A549 (cell line): ENCODE measurements at regions not wholly inside any gene's neighbourhood (a gene's known extent, or its start where the extent isn't known, plus 50 kb on each side); places are given as distances from the start of the nearest gene placed in this dataset.

Source experiments
- ATAC-seq, 2 experiments: fragments of 200-7000 bp in 1 of 2; fragments of >200 bp in 1 of 2; cut with Nextera tagmentation in 1 of 2; cut with Tn5 transposase in 1 of 2; 3 replicates each; pipeline versions ENCODE4 v1.8.0 to v1.9.1; 2018 to 2020; ENCODE audit warnings: mild to moderate bottlenecking in 1 of 2, moderate library complexity in 1 of 2
- CTCF ChIA-PET: fragments of 300-600 bp; sonication (Branson Sonifier 250); formaldehyde crosslinking; extraction: SDS; loops from one replicate; lab custom pipeline; 2021; ENCODE audit warnings: antibody characterized with exemption, inconsistent platforms; lab: Yijun Ruan, JAX
- POLR2A ChIA-PET: fragments of 350-600 bp; formaldehyde crosslinking; extraction: SDS; loops from one replicate; lab custom pipeline; 2021; ENCODE audit warnings: antibody characterized with exemption, inconsistent platforms; lab: Yijun Ruan, JAX
- DNase-seq, 2 experiments: peaks; one replicate each; pipeline versions ENCODE4 v3.0.0 to v3.0.0-alpha.2; 2011 to 2016; ENCODE audit warnings: low read depth in 1 of 2, low spot score in 1 of 2
- FAIRE-seq: peaks from 2 replicates; lab custom pipeline; 2011; peaks lifted over from hg19 to GRCh38; lab: Jason Lieb, UNC
- H3K27ac ChIP-seq, 2 experiments: fragments of >200 bp; sonication (Bioruptor Twin); formaldehyde crosslinking; 3 replicates each; pipeline ENCODE4 v1.5.1; 2016 to 2017
- H3K4me1 ChIP-seq: fragments of >200 bp; sonication (Bioruptor Twin); formaldehyde crosslinking; 3 replicates; pipeline ENCODE4 v1.6.1; 2016
- H3K4me2 ChIP-seq: fragments of >200 bp; sonication (Bioruptor Twin); formaldehyde crosslinking; 3 replicates; pipeline ENCODE4 v1.6.1; 2016
- H3K4me3 ChIP-seq: fragments of >200 bp; sonication (Bioruptor Twin); formaldehyde crosslinking; 3 replicates; pipeline ENCODE4 v1.5.1; 2016
- H3K9me3 ChIP-seq: fragments of >200 bp; sonication (Bioruptor Twin); formaldehyde crosslinking; 3 replicates; pipeline ENCODE4 v1.6.1; 2016
- BCL3 ChIP-seq: fragments of >200 bp; sonication (Bioruptor Twin); formaldehyde crosslinking; IDR thresholded peaks from 3 replicates; pipeline ENCODE4 v1.6.1; 2016
- E2F6 ChIP-seq: IDR thresholded peaks from 2 replicates; pipeline ENCODE4 v1.6.1; 2012; ENCODE audit warnings: low read depth, borderline replicate concordance
- EHMT2 ChIP-seq: fragments of 200-600 bp; sonication (generic); IDR thresholded peaks from 2 replicates; pipeline ENCODE4 v1.6.1; 2016; ENCODE audit warnings: antibody characterized with exemption, low read depth, mild to moderate bottlenecking, moderate library complexity
- FOXS1 ChIP-seq: fragments of 250-450 bp; sonication (Bioruptor Pico); IDR thresholded peaks from 2 replicates; pipeline ENCODE4 v1.5.0; 2020; ENCODE audit warnings: mild to moderate bottlenecking, moderate library complexity
- HOXB13 ChIP-seq: fragments of 250-450 bp; sonication (Bioruptor Pico); IDR thresholded peaks from 2 replicates; pipeline ENCODE4 v1.5.0; 2020; ENCODE audit warnings: low read depth, mild to moderate bottlenecking, moderate library complexity
- HOXB5 ChIP-seq: fragments of 250-450 bp; sonication (Bioruptor Pico); IDR thresholded peaks from 2 replicates; pipeline ENCODE4 v1.5.0; 2020; ENCODE audit warnings: mild to moderate bottlenecking, moderate library complexity
- KDM5A ChIP-seq: fragments of 200-600 bp; sonication (generic); IDR thresholded peaks from 2 replicates; pipeline ENCODE4 v1.6.1; 2016; ENCODE audit warnings: antibody characterized with exemption, mild to moderate bottlenecking
- MAFK ChIP-seq: fragments of 450-650 bp; IDR thresholded peaks from 2 replicates; pipeline ENCODE4 v1.6.1; 2014; ENCODE audit not compliant: partially characterized antibody
- POLR2A ChIP-seq: IDR thresholded peaks from 2 replicates; pipeline ENCODE4 v1.6.1; 2012; ENCODE audit warnings: mild to moderate bottlenecking, low read length
- TFCP2L1 ChIP-seq: fragments of 250-450 bp; sonication (Bioruptor Pico); IDR thresholded peaks from 2 replicates; pipeline ENCODE4 v1.5.0; 2021; ENCODE audit warnings: mild to moderate bottlenecking
- TP53 ChIP-seq: fragments of 250-450 bp; sonication (Bioruptor Pico); IDR thresholded peaks from 2 replicates; pipeline ENCODE4 v1.5.0; 2021; ENCODE audit warnings: mild to moderate bottlenecking, moderate library complexity
- USF2 ChIP-seq: fragments of 450-650 bp; IDR thresholded peaks from 2 replicates; pipeline ENCODE4 v1.6.1; 2014; ENCODE audit warnings: antibody characterized with exemption
- ZC3H11A ChIP-seq: fragments of 450-650 bp; IDR thresholded peaks from 2 replicates; pipeline ENCODE4 v1.6.1; 2014; ENCODE audit warnings: antibody characterized with exemption, mild to moderate bottlenecking
- WGBS: methylation state at CpG from one replicate; pipeline ENCODE4 v1.1.6; 2017; ENCODE audit errors: missing lambda C conversion rate; 5-methylcytosine and 5-hydroxymethylcytosine counted together
- TF ChIP-seq, protein P1 (sequence below): fragments of >200 bp; sonication (Bioruptor Twin); formaldehyde crosslinking; IDR thresholded peaks from 3 replicates; pipeline ENCODE4 v1.5.1; 2016
- TF ChIP-seq, protein P2 (sequence below): fragments of >200 bp; sonication (Bioruptor Twin); formaldehyde crosslinking; IDR thresholded peaks from 2 replicates; pipeline ENCODE4 v1.6.1; 2016
- TF ChIP-seq, protein P3 (sequence below): IDR thresholded peaks from 2 replicates; pipeline ENCODE4 v1.6.1; 2012

- Histone ChIP-seq H3K4me3 (no peak overlapping the region), H3K4me2 (no peak overlapping the region), H3K27ac (no peak overlapping the region), H3K4me1 (no peaks in the 10 kb centered on the region), H3K9me3 (no peaks in the 10 kb centered on the region)
- no peak for FAIRE-seq
- no peak for ATAC-seq
- no peak for DNase-seq
- ChIA-PET POLR2A (no interaction called here), CTCF (no interaction called here)
- 24% methylated on average over 4 of the region's 5 CpGs for WGBS
- TF ChIP-seq EHMT2, result no peak
- no peak for TF ChIP-seq BCL3
- TF ChIP-seq, protein P1, sequence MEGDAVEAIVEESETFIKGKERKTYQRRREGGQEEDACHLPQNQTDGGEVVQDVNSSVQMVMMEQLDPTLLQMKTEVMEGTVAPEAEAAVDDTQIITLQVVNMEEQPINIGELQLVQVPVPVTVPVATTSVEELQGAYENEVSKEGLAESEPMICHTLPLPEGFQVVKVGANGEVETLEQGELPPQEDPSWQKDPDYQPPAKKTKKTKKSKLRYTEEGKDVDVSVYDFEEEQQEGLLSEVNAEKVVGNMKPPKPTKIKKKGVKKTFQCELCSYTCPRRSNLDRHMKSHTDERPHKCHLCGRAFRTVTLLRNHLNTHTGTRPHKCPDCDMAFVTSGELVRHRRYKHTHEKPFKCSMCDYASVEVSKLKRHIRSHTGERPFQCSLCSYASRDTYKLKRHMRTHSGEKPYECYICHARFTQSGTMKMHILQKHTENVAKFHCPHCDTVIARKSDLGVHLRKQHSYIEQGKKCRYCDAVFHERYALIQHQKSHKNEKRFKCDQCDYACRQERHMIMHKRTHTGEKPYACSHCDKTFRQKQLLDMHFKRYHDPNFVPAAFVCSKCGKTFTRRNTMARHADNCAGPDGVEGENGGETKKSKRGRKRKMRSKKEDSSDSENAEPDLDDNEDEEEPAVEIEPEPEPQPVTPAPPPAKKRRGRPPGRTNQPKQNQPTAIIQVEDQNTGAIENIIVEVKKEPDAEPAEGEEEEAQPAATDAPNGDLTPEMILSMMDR, result no peak
- TF ChIP-seq E2F6, result no peak
These were observed 106.7 kb upstream of the GRXCR1 start for GRCh38 chr4:42785817-42786216.

DNA sequence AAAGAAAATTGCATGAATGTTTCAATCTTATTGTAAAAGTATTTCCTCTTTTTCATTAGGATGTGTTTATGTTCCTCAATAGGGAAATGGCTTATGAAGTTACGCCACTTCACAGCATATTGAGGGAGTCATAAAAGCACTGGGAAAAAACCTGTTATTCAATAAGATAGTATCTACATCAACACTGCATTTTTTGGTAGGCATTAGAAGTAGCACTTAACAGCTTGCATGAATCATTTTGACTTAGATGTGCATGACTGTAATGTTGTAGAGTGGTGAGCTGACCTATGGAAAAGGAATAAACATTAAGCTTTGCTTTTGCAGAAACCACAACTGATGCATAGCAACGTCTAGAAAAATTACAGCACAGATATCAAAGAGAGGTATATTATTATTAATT lies 111.2 kb upstream of the GRXCR1 start:
- DNase-seq, result no peak
- POLR2A ChIA-PET, result no interaction called here
- WGBS, result 24% methylated on average over 2 of the region's 2 CpGs
- H3K9me3 ChIP-seq, result no peaks in the 10 kb centered on the region
- H3K4me2 ChIP-seq, result no peak overlapping the region
- H3K27ac ChIP-seq, result no peak overlapping the region
- no peak for TF ChIP-seq KDM5A
- TF ChIP-seq, protein P2, sequence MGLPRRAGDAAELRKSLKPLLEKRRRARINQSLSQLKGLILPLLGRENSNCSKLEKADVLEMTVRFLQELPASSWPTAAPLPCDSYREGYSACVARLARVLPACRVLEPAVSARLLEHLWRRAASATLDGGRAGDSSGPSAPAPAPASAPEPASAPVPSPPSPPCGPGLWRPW, result no peak
- ATAC-seq, result no peak
- H3K4me1 ChIP-seq, result no peaks in the 10 kb centered on the region
- no peak overlapping the region for H3K4me3 ChIP-seq
- CTCF ChIA-PET, result interaction anchor here (0.5 kb wide), 1 partner anchor 47 kb away, joined by 3 read pairs; no protein-coding TSS in a partner anchor
- FAIRE-seq, result no peak

DNA sequence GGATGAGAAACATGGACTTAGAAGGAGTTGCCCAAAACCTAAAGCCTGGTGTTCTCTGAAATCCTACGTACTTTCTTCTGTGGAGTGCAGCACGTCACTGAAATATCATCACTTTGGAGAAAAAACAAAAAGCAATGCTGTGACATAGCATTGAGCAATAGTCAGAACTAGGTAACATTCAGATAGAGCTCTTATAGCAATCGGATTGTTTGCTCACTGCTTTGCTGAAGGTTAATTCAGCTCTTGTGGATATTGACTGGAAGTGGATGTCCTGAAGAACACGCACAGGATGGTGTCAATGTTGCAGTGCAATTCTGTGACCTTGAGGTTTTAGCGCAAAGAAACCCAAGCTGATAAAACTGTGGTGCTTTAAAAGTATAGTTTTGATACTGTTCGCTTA lies 114.2 kb upstream of the GRXCR1 start:
- DNase-seq (no peak), FAIRE-seq (no peak), ATAC-seq (no peak)
- Histone ChIP-seq H3K9me3 (no peaks in the 10 kb centered on the region), H3K4me2 (no peak overlapping the region), H3K27ac (no peak overlapping the region), H3K4me1 (no peaks in the 10 kb centered on the region), H3K4me3 (no peak overlapping the region)
- ChIA-PET POLR2A (no interaction called here), CTCF (interaction anchor here (0.8 kb wide), 1 partner anchor 16 kb away, joined by 3 read pairs; no protein-coding TSS in a partner anchor)
- TF ChIP-seq HOXB5 (CRISPR knock-in tag) (no peak), MAFK (no peak), KDM5A (no peak), USF2 (no peak), FOXS1 (no peak), POLR2A (no peak), ZC3H11A (no peak), TFCP2L1 (no peak), HOXB13 (CRISPR knock-in tag) (no peak), TP53 (no peak)
- TF ChIP-seq, protein P3, sequence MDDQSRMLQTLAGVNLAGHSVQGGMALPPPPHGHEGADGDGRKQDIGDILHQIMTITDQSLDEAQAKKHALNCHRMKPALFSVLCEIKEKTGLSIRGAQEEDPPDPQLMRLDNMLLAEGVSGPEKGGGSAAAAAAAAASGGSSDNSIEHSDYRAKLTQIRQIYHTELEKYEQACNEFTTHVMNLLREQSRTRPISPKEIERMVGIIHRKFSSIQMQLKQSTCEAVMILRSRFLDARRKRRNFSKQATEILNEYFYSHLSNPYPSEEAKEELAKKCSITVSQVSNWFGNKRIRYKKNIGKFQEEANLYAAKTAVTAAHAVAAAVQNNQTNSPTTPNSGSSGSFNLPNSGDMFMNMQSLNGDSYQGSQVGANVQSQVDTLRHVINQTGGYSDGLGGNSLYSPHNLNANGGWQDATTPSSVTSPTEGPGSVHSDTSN, result no peak
- WGBS, result 5% methylated on average over 6 of the region's 6 CpGs
